Adrenal gland (tissue), 9 donors: ENCODE measurements at regions not wholly inside any gene's neighbourhood (a gene's known extent, or its start where the extent isn't known, plus 50 kb on each side); places are given as distances from the start of the nearest gene placed in this dataset.

ENCODE experiments used
- DNase-seq, 7 donors: peaks; one replicate each; pipeline ENCODE4 v3.0.0-alpha.2; 2019 to 2020
- H3K27ac ChIP-seq, 5 donors: fragments of 200-600 bp; sonication (generic) in 4 of 5; 1 replicate in 3 of 5; 2 replicates in 2 of 5; pipeline versions ENCODE4 v1.5.1 to v1.8.0; 2016 to 2020; ENCODE audit warnings: mild to moderate bottlenecking in 1 of 5
- H3K27me3 ChIP-seq: fragments of 200-600 bp; 2 replicates; pipeline ENCODE4 v1.8.0; 2021
- H3K36me3 ChIP-seq, 2 donors: fragments of 200-600 bp; replicated peaks in 1 of 2; 1 replicate in 1 of 2; 2 replicates in 1 of 2; pipeline versions ENCODE4 v1.5.1 to v1.8.0; 2018 to 2022
- H3K4me1 ChIP-seq, 2 donors: fragments of 200-600 bp; replicated peaks in 1 of 2; 1 replicate in 1 of 2; 2 replicates in 1 of 2; pipeline versions ENCODE4 v1.5.1 to v1.8.0; 2018 to 2021
- H3K4me3 ChIP-seq, 4 donors: fragments of 200-600 bp; sonication (generic) in 3 of 4; one replicate each; pipeline ENCODE4 v1.5.1; 2016 to 2018
- H3K9me3 ChIP-seq, 3 donors: fragments of 200-600 bp; sonication (generic) in 1 of 3; replicated peaks in 1 of 3; 1 replicate in 2 of 3; 2 replicates in 1 of 3; pipeline versions ENCODE4 v1.5.1 to v1.8.0; 2016 to 2021
- CTCF ChIP-seq, 6 experiments: fragments of 450-650 bp in 4 of 6; fragments of 200-600 bp in 2 of 6; sonication (generic) in 1 of 6; IDR thresholded peaks; 1 replicate in 5 of 6; 2 replicates in 1 of 6; pipeline versions ENCODE4 v1.5.1 to v1.8.0; 2016 to 2021; ENCODE audit warnings: antibody characterized with exemption in 6 of 6, mild to moderate bottlenecking in 2 of 6, moderate library complexity in 1 of 6
- POLR2A ChIP-seq, 2 donors: fragments of 450-650 bp; IDR thresholded peaks; one replicate each; pipeline ENCODE4 v1.6.1; 2017; ENCODE audit warnings: antibody characterized with exemption in 2 of 2, mild to moderate bottlenecking in 2 of 2, moderate library complexity in 1 of 2
- WGBS, 4 donors: extraction: QIAGEN DNeasy Blood & Tissue Kit in 2 of 4; methylation state at CpG; one replicate each; pipeline versions ENCODE4 v1.1.5 to v1.1.7; 2013 to 2017; 5-methylcytosine and 5-hydroxymethylcytosine counted together
- intact Hi-C, 2 donors: fragments of 100-400 bp; cut with DNase I; formaldehyde crosslinking; loops; one replicate each; pipeline versions ENCODE4 v1.14.1 to v1.15.0; 2022 to 2023
- donor health status: healthy with polysubstance abuse.
- donor health status: Bipolar disorder and iron deficiency.
- donor health status: DM: yes; HTN: yes; CAD: no.
- donor health status: DM: no; HTN: no; CAD: no.
- donor health status: DM: no; HTN: no; CAD: no.

- intact Hi-C loops, result no loop called here
- H3K4me1 ChIP-seq, result no peaks in the 10 kb centered on the region
- H3K9me3 ChIP-seq, result no peaks in the 10 kb centered on the region
- H3K4me3 ChIP-seq, result no peak overlapping the region
- peaks cover 5% of the 10 kb centered on the region for H3K27me3 ChIP-seq
- no peaks in the 10 kb centered on the region for H3K36me3 ChIP-seq
- no peak overlapping the region for H3K27ac ChIP-seq
- no peak for DNase-seq
- 70 to 79% (median 77%) methylated on average over 3 to 4 of the region's 4 CpGs for WGBS, 4 donors
- no peak for TF ChIP-seq POLR2A (IDR thresholded peaks at IDR 0.05)
Observed at GRCh38 chr1:5492846-5493245, 499.4 kb downstream of the NPHP4 start.

- H3K4me1 ChIP-seq, result no peaks in the 10 kb centered on the region
- no peak for DNase-seq
- no peaks in the 10 kb centered on the region for H3K36me3 ChIP-seq
- H3K4me3 ChIP-seq, result no peak overlapping the region
- TF ChIP-seq CTCF (IDR thresholded peaks at IDR 0.05) (no peak), POLR2A (IDR thresholded peaks at IDR 0.05) (no peak)
- H3K27me3 ChIP-seq, result no peaks in the 10 kb centered on the region
- H3K9me3 ChIP-seq, result no peaks in the 10 kb centered on the region
- intact Hi-C loops, result no loop called here
- WGBS, 4 donors, result 53 to 85% (median 69%) methylated on average over 4 to 9 of the region's 9 CpGs
- no peak overlapping the region for H3K27ac ChIP-seq
Observed at GRCh38 chr1:5491207-5491904, 500.9 kb downstream of the NPHP4 start.

GRCh38 chr1:5490635-5491034, 501.6 kb downstream of the NPHP4 start:
- TF ChIP-seq CTCF (IDR thresholded peaks at IDR 0.05), result no peak
- no peak for TF ChIP-seq POLR2A (IDR thresholded peaks at IDR 0.05)
- DNase-seq, result no peak
- H3K4me3 ChIP-seq, result no peak overlapping the region
- no peaks in the 10 kb centered on the region for H3K9me3 ChIP-seq
- no peaks in the 10 kb centered on the region for H3K4me1 ChIP-seq
- no peak overlapping the region for H3K27ac ChIP-seq
- intact Hi-C loops, result no loop called here
- WGBS, 4 donors, result 59 to 67% (median 65%) methylated on average over 12 of the region's 12 CpGs
- H3K27me3 ChIP-seq, result no peaks in the 10 kb centered on the region
- no peaks in the 10 kb centered on the region for H3K36me3 ChIP-seq

- H3K4me1 ChIP-seq, result no peaks in the 10 kb centered on the region
- H3K4me3 ChIP-seq, result no peak overlapping the region
- peaks cover 7% of the 10 kb centered on the region for H3K27me3 ChIP-seq
- H3K27ac ChIP-seq, result no peak overlapping the region
- intact Hi-C loops, result no loop called here
- DNase-seq, result no peak
- TF ChIP-seq CTCF (IDR thresholded peaks at IDR 0.05) (no peak), POLR2A (IDR thresholded peaks at IDR 0.05) (no peak)
- H3K36me3 ChIP-seq, result no peaks in the 10 kb centered on the region
- H3K9me3 ChIP-seq, result no peaks in the 10 kb centered on the region
- 64 to 89% (median 77%) methylated on average over 1 of the region's 1 CpG for WGBS, 4 donors
Observed at GRCh38 chr1:5488448-5488847, 503.8 kb downstream of the NPHP4 start.
